ENCODE measurements at regions not wholly inside any gene's neighbourhood (a gene's known extent, or its start where the extent isn't known, plus 50 kb on each side); places are given as distances from the start of the nearest gene placed in this dataset.

- Histone ChIP-seq H3K9me3 (ENCODE audit: control insufficient read depth, low read depth, low read length) (no peaks in the 10 kb centered on the region), H3K27me3 (ENCODE audit: control insufficient read depth, extremely low read depth, insufficient read depth, low read length) (no peaks in the 10 kb centered on the region), H3K9ac (ENCODE audit: control insufficient read depth, extremely low read depth, insufficient read depth, low read length) (no peak overlapping the region), H3K79me2 (ENCODE audit: control insufficient read depth, insufficient read depth, low read length) (no peaks in the 10 kb centered on the region), H2AFZ (ENCODE audit: control insufficient read depth, low read length) (no peak overlapping the region), H4K20me1 (ENCODE audit: control insufficient read depth, extremely low read depth, insufficient read depth, low read length) (no peaks in the 10 kb centered on the region), H3K9me1 (ENCODE audit: control insufficient read depth, extremely low read depth, insufficient read depth, low read length) (no peaks in the 10 kb centered on the region), H3K4me1 (ENCODE audit: control insufficient read depth, extremely low read depth, insufficient read depth, low read length) (no peaks in the 10 kb centered on the region), H3K27ac (ENCODE audit: control insufficient read depth, insufficient read depth, low read length) (no peak overlapping the region), H3K4me2 (ENCODE audit: control insufficient read depth, extremely low read depth, insufficient read depth, low read depth, low read length) (no peak overlapping the region), H3K36me3 (ENCODE audit: control insufficient read depth in 2 of 2, extremely low read depth in 1 of 2, insufficient read depth in 2 of 2, low read length in 2 of 2) (no peaks in the 10 kb centered on the region), H3K4me3 (ENCODE audit: control insufficient read depth in 2 of 3, extremely low read depth in 1 of 3, insufficient read depth in 2 of 3, low read depth in 1 of 3, low read length in 3 of 3) (no peak overlapping the region)
- DNase-seq (ENCODE audit: low read depth, low spot score) (no peak), FAIRE-seq (no peak)
- dilution Hi-C loops (cut with MboI; ENCODE audit: extremely low pct_ligation_motif_present, low sequenced_read_pairs): no loop called here
- TF ChIP-seq EZH2 (IDR thresholded peaks at IDR 0.05; ENCODE audit: low read length): no peak
- TF ChIP-seq, protein P1, sequence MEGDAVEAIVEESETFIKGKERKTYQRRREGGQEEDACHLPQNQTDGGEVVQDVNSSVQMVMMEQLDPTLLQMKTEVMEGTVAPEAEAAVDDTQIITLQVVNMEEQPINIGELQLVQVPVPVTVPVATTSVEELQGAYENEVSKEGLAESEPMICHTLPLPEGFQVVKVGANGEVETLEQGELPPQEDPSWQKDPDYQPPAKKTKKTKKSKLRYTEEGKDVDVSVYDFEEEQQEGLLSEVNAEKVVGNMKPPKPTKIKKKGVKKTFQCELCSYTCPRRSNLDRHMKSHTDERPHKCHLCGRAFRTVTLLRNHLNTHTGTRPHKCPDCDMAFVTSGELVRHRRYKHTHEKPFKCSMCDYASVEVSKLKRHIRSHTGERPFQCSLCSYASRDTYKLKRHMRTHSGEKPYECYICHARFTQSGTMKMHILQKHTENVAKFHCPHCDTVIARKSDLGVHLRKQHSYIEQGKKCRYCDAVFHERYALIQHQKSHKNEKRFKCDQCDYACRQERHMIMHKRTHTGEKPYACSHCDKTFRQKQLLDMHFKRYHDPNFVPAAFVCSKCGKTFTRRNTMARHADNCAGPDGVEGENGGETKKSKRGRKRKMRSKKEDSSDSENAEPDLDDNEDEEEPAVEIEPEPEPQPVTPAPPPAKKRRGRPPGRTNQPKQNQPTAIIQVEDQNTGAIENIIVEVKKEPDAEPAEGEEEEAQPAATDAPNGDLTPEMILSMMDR (optimal IDR thresholded peaks at IDR 0.05 in 1 of 3, IDR thresholded peaks at IDR 0.05 in 1 of 3, conservative IDR thresholded peaks at IDR 0.05 in 1 of 3; ENCODE audit: extremely low read depth in 1 of 3, insufficient read depth in 2 of 3, low read length in 3 of 3): no peak
Measured at GRCh38 chr9:24439456-24439855, 106.2 kb downstream of the IZUMO3 start.

GRCh38 chr9:24438876-24439275 is 106.8 kb downstream of the IZUMO3 start:
- dilution Hi-C loops (cut with MboI; ENCODE audit: extremely low pct_ligation_motif_present, low sequenced_read_pairs): no loop called here
- DNase-seq (ENCODE audit: low read depth, low spot score) (no peak), FAIRE-seq (no peak)
- Histone ChIP-seq H3K27ac (ENCODE audit: control insufficient read depth, insufficient read depth, low read length) (no peak overlapping the region), H3K27me3 (ENCODE audit: control insufficient read depth, extremely low read depth, insufficient read depth, low read length) (no peaks in the 10 kb centered on the region), H2AFZ (ENCODE audit: control insufficient read depth, low read length) (no peak overlapping the region), H3K9ac (ENCODE audit: control insufficient read depth, extremely low read depth, insufficient read depth, low read length) (no peak overlapping the region), H3K4me1 (ENCODE audit: control insufficient read depth, extremely low read depth, insufficient read depth, low read length) (no peaks in the 10 kb centered on the region), H3K4me2 (ENCODE audit: control insufficient read depth, extremely low read depth, insufficient read depth, low read depth, low read length) (no peak overlapping the region), H4K20me1 (ENCODE audit: control insufficient read depth, extremely low read depth, insufficient read depth, low read length) (no peaks in the 10 kb centered on the region), H3K9me1 (ENCODE audit: control insufficient read depth, extremely low read depth, insufficient read depth, low read length) (no peaks in the 10 kb centered on the region), H3K36me3 (ENCODE audit: control insufficient read depth in 2 of 2, extremely low read depth in 1 of 2, insufficient read depth in 2 of 2, low read length in 2 of 2) (no peaks in the 10 kb centered on the region), H3K79me2 (ENCODE audit: control insufficient read depth, insufficient read depth, low read length) (no peaks in the 10 kb centered on the region), H3K9me3 (ENCODE audit: control insufficient read depth, low read depth, low read length) (no peaks in the 10 kb centered on the region), H3K4me3 (ENCODE audit: control insufficient read depth in 2 of 3, extremely low read depth in 1 of 3, insufficient read depth in 2 of 3, low read depth in 1 of 3, low read length in 3 of 3) (no peak overlapping the region)
- TF ChIP-seq EZH2 (IDR thresholded peaks at IDR 0.05; ENCODE audit: low read length): no peak
- TF ChIP-seq, protein P1 (optimal IDR thresholded peaks at IDR 0.05 in 1 of 3, IDR thresholded peaks at IDR 0.05 in 1 of 3, conservative IDR thresholded peaks at IDR 0.05 in 1 of 3; ENCODE audit: extremely low read depth in 1 of 3, insufficient read depth in 2 of 3, low read length in 3 of 3): no peak
